GM18868 (cell line): ENCODE measurements at regions not wholly inside any gene's neighbourhood (a gene's known extent, or its start where the extent isn't known, plus 50 kb on each side); places are given as distances from the start of the nearest gene placed in this dataset.
"Not testable (repeated sequence)": the region's sequence is repeated elsewhere in the genome, so short reads cannot be mapped to it uniquely, and the experiment has no call there.

Source experiments
- ATAC-seq: cut with Tn5 transposase; IDR thresholded peaks from one replicate; pipeline ENCODE4 v1.9.1; 2021; ENCODE audit warnings: mild to moderate bottlenecking, moderate library complexity; ENCODE audit not compliant: unreplicated experiment

- peak; percentile 94 for ATAC-seq
These were observed 59.7 kb downstream of the RAP2B start for GRCh38 chr3:153221748-153222162.

GRCh38 chr3:153226877-153227276, 64.9 kb downstream of the RAP2B start:
- not testable (repeated sequence) for ATAC-seq

DNA sequence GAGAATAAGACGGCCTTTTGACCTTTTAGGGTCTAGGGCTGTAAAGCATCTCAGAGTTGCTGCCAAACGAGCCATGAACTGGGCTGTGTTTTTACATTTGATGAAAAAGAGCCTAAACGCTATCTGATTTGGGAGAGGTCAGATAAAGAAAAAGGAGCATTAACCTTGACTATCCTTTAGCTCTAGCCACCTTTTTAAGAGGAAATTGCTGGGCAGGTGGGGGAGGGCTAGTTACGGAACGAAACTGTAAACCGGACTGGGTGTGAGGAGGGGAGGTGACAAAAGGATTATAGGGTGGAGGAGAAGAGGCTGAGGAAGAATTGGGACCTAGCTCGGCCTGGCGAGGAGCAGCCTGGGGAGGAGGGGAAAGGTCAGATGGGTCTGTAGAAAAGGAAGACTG, 68.4 kb downstream of the RAP2B start:
- ATAC-seq = not testable (repeated sequence)

- ATAC-seq = not testable (repeated sequence)
These were observed 69.2 kb downstream of the RAP2B start for GRCh38 chr3:153231245-153231644.

DNA sequence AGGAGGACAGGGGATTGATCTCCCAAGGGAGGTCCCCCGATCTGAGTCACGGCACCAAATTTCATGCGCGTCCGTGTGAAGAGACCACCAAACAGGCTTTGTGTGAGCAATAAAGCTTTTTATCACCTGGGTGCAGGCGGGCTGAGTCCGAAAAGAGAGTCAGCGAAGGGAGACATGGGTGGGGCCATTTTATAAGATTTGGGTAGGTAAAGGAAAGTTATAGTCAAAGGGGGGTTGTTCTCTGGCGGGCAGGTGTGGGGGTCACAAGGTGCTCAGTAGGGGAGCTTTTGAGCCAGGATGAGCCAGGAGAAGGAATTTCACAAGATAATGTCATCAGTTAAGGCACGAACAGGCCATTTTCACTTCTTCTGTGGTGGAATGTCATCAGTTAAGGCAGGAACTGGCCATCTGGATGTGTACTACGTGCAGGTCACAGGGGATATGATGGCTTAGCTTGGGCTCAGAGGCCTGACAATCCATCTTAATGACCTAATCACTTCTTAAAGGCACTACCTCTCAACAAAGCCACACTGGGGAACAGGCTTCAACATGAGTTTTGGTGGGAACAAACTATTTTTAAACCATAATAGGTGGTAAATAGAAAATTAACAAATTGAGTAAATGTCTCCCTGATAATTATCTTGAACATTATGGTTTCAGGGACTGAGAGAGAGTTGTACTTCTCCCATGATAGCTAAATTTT, 70.2 kb downstream of the RAP2B start:
- not testable (repeated sequence) for ATAC-seq

DNA sequence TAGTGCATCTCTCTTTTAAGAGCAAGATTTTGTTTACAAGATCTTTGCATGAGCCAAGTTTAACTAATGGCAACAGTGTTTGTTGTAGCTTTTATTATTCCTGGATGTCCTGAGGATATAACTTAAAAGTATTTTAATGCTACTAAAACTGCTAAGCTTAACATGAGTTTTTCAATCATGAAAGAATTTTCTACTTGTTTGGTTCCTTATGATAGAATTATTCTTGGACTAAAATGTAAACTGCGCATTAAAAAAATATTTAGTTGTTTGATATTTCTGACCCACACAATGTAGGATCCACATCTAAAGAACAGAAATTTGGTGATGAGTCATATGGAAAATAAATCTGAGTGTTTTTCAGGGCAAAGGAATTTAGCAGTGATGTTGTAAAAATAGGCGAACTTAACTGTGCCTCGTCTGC, 70.8 kb downstream of the RAP2B start:
- no peak for ATAC-seq

DNA sequence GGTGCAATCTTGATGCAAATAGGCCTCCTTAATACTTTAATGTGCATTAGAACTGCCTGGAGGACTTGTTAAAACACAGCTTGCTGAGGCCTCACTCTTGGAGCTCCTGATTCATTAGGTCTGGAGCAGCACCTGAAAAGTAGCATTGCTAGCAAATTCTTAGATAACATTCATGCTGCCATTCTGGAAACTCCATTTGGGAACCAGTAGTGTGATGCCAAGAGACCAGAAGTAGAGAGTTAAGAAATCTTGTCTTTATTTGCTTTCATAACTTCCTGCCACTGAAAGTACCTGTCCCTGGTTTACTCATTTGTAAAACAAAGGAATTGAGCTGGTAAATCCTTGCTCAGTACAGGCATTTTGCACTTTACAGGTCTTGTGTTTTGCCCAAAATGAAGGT, 72.0 kb downstream of the RAP2B start:
- ATAC-seq = no peak

- ATAC-seq = no peak
These were observed 80.9 kb downstream of the RAP2B start for GRCh38 chr3:153242896-153243295.

DNA sequence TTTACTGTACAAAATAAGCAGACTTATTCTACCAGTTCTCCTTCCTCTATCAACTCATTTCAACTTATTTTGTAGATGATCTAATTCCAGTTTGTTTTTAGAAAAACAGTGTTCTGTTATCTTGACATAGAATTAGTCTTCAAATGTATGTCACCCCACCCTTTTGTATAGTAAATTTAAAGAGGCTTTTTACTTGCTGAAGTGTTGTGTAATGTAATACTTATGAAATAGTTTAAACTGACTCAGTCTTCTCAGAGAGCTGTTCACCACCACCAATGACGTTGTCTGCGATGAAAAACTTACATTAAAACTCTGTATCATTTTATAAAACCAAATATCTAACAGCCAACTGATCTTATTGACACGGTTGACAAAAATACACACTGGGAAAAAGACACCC, 82.9 kb downstream of the RAP2B start:
- ATAC-seq = no peak

DNA sequence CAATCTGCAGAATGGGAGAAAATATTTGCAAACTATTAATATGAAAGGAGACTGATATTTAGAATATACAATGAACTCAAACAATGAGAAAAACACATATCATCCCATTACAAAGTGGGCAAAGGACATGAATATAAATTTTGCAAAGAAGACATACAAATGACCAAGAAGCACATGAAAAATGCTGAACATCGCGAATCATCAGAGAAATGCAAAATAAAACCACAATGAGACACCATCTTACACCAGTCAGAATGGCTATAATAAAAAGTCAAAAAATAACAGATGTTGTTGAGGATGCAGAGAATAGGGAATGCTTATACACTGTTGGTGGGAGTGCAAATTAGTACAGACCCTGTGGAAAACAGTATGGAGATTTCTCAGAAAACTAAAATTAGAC, 83.6 kb downstream of the RAP2B start:
- no peak for ATAC-seq

DNA sequence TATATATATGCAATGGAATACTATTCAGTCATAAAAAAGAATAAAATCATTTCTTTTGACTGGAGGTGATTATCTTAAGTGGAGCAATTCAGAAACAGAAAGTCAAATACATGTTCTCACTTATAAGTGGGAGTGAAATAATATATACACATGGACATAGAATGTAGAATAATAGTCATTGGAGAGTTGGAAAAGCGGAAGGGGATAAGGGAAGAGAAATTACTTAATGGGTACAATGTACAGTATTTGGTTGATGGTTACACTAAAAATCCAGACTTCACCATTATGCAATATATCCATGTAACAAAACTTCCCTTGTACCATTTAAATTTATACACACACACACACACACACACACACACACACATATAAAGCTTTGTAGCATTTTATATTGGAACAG, 84.3 kb downstream of the RAP2B start:
- no peak for ATAC-seq

- ATAC-seq = no peak
These were observed 84.8 kb downstream of the RAP2B start for GRCh38 chr3:153246806-153247205.

DNA sequence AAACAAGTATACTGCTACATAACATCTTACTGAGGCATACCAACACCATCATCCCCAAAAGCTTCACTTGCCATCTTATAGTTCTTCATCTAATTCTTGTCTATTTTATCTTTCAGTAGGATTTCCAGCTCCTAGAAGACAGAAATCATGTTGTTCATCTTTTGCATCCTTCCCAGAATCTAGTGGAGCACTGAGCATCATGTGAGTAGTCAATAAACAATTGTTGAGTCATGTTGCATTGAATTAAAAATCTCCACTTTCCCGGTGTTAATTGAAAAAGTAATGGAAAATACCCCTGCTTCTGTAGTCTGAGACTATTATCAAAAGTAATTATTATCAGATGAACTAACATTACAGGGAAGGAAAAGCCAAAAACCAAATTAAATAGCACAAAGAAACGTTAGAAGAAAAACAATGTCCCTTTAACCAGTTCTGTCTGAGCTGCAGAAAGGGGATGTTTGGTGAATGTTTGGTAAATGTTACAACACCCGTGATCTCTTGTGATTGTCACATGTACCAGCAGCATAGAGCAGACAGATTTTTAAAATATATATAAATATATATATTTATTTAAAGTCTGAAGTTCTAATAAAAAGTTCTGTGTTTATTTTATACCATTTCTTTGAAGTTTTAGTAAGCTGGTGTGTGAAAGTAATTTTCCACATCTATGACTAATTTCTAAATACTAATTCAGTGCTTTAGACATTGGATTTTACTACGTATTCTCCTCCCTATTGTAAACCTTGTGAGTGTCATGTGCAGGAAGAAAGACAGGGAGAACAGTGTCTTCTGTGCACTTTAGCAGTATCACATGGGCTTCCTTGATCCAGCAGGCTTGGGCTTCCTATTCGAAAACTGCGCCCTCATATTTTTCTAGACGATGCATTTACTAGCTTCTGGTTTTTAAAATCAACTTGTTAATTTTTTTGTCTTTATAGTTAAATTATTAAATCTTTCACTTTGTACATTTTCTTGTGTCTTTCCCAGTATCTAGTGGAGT, 85.6 kb downstream of the RAP2B start:
- no peak for ATAC-seq

DNA sequence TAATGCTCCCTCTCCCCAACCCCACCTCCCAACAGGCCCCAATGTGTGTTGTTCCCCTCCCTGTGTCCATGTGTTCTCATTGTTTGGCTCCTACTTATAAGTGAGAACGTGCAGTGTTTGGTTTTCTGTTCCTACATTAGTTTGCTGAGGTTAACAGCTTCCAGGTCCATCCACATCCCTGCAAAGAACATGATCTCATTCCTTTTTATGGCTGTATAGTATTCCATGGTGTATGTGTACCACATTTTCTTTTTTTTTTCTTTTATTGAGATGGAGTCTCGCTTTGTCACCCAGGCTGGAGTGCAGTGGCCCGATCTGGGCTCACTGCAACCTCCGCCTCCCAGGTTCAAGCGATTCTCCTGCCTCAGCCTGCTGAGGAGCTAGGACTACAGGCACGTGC, 86.8 kb downstream of the RAP2B start:
- ATAC-seq = not testable (repeated sequence)

GRCh38 chr3:153249906-153250305, 87.9 kb downstream of the RAP2B start:
- no peak for ATAC-seq

DNA sequence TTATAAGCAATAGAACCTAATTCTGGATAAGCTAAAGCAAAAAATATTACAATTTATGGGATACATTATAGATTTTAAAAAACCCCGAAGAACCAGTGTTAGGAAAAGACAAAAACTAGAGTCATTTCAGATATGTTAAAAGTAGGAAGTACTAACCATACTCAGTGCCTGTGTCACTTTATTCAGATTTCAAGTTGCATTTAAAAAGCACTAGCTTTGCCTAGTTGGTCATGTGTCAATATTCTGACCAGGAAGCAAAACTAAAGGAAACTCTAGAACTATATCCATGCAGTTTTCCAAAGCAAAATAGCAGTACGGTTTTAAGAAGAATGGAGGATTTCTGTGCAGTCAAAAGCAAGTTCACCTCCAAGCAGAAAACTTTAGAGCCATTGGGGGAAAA, 88.4 kb downstream of the RAP2B start:
- ATAC-seq = no peak

DNA sequence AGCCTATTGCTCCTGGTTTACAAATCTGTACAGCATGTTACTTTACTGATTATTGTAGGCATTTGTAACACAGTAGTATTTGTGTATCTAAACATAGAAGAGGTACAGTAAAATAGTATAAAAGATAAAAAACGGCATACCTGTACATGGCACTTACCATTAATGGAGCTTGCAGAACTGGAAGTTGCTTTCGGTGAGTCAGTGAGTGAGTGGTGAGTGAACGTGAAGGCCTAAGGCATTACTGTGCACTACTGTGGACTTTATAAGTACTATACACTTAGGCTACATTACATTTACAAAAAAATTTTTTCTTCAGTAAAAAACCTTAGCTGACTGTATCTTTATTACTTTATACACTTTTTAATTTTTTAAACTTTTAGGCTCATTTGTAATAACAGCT, 90.9 kb downstream of the RAP2B start:
- no peak for ATAC-seq

- no peak for ATAC-seq
These were observed 92.3 kb downstream of the RAP2B start for GRCh38 chr3:153254361-153254760.

- ATAC-seq = no peak
These were observed 95.8 kb downstream of the RAP2B start for GRCh38 chr3:153257673-153258351.

DNA sequence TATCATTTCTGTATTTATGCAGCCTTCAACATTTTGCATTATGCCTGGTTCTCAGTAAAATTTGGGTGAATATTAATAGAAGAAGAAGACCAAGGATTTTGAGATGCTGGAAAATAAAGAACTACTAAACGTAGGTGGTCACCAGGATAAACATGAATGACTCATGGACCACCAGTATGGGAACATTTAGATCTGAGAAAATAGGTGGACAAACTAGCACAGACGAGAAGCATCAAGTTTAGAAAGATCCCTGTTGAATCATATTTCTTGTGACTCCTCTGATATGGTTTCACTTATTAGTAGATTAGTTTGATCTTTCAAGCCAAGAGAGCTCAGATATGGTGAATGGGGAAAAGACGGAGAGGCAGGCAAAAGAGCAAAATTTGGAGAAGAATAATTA, 97.9 kb downstream of the RAP2B start:
- ATAC-seq = no peak

GRCh38 chr3:153260681-153261080, 98.7 kb downstream of the RAP2B start:
- ATAC-seq = no peak
